ENCODE measurements at regions not wholly inside any gene's neighbourhood (a gene's known extent, or its start where the extent isn't known, plus 50 kb on each side); places are given as distances from the start of the nearest gene placed in this dataset.
A peak's percentile ranks its signal among the peaks of the same experiment; 100 is the strongest.

DNA sequence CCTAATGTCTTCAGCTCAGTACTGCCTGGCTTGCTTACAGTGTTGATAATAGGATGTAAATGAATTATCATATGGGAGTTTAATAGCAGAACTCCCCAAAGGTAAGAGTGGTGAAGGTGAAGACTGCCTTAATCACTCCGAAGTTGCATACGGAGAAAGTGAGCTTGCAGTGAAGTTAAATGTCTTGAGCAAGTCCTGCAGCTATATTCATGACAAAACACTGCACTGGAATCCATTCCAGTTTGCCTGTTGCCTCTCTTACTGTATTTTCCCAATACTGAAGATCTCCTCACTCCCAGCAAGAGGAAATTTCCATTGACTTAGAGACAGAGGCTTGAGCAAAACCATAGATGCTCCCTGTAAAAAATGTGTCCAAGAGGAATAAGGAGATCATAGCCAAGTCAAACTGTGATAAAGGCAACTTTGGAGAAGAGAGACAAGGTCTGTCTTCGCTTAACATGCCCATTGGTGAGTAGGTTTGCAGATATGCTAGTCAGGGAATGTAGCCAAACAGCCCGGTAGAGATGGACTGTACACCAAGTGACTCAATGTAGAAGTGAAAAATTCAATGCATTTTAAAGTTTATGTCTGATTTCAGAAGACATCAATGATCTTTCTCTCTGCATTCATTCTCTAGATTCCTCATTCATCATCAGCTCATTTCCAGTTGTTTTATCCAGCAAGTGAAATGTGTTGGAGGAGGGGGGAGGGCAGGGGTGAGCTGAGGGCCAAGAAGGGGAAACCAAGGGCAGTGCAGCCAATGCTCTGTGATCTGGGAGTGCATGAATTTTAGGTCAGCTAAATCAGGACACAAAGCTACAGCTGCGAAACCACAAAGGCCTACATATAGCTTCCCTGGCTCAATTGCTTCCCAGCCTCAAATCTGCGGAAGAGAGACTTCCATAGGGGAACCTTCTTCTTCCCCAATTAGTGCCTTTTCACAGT lies 667.1 kb upstream of the NR2F2 start:
- TF ChIP-seq NKX3-1 (CRISPR knock-in tag; IDR thresholded peaks at IDR 0.05) (no peak), HNF4G (IDR thresholded peaks at IDR 0.05; ENCODE audit: borderline replicate concordance, low read depth, low read length) (no peak), HNF4G (CRISPR knock-in tag; IDR thresholded peaks at IDR 0.05; ENCODE audit: borderline replicate concordance, low read depth) (no peak), ZZZ3 (CRISPR knock-in tag; IDR thresholded peaks at IDR 0.05; ENCODE audit: borderline replicate concordance) (no peak), POLR2A (IDR thresholded peaks at IDR 0.05; ENCODE audit: insufficient read depth in 1 of 2, low read depth in 2 of 2, low read length in 2 of 2) (no peak), CEBPB (IDR thresholded peaks at IDR 0.05; ENCODE audit: borderline replicate concordance, low read depth, low read length) (peak; percentile 25; the same call in 1 of the 2 replicates), NFIC (IDR thresholded peaks at IDR 0.05; ENCODE audit: low read length) (no peak), SETDB1 (CRISPR knock-in tag; IDR thresholded peaks at IDR 0.05; ENCODE audit: borderline replicate concordance) (no peak), ZNF724P (CRISPR knock-in tag; IDR thresholded peaks at IDR 0.05; ENCODE audit: borderline replicate concordance) (no peak)
- TF ChIP-seq, protein P1, sequence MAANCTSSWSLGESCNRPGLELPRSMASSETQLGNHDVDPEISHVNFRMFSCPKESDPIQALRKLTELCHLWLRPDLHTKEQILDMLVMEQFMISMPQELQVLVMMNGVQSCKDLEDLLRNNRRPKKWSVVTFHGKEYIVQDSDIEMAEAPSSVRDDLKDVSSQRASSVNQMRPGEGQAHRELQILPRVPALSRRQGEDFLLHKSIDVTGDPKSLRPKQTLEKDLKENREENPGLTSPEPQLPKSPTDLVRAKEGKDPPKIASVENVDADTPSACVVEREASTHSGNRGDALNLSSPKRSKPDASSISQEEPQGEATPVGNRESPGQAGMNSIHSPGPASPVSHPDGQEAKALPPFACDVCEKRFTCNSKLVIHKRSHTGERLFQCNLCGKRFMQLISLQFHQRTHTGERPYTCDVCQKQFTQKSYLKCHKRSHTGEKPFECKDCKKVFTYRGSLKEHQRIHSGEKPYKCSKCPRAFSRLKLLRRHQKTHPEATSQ (CRISPR knock-in tag; IDR thresholded peaks at IDR 0.05; ENCODE audit: borderline replicate concordance), result no peak
- TF ChIP-seq, protein P2, sequence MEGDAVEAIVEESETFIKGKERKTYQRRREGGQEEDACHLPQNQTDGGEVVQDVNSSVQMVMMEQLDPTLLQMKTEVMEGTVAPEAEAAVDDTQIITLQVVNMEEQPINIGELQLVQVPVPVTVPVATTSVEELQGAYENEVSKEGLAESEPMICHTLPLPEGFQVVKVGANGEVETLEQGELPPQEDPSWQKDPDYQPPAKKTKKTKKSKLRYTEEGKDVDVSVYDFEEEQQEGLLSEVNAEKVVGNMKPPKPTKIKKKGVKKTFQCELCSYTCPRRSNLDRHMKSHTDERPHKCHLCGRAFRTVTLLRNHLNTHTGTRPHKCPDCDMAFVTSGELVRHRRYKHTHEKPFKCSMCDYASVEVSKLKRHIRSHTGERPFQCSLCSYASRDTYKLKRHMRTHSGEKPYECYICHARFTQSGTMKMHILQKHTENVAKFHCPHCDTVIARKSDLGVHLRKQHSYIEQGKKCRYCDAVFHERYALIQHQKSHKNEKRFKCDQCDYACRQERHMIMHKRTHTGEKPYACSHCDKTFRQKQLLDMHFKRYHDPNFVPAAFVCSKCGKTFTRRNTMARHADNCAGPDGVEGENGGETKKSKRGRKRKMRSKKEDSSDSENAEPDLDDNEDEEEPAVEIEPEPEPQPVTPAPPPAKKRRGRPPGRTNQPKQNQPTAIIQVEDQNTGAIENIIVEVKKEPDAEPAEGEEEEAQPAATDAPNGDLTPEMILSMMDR (CRISPR knock-in tag; IDR thresholded peaks at IDR 0.05), result no peak
- TF ChIP-seq, protein P3, sequence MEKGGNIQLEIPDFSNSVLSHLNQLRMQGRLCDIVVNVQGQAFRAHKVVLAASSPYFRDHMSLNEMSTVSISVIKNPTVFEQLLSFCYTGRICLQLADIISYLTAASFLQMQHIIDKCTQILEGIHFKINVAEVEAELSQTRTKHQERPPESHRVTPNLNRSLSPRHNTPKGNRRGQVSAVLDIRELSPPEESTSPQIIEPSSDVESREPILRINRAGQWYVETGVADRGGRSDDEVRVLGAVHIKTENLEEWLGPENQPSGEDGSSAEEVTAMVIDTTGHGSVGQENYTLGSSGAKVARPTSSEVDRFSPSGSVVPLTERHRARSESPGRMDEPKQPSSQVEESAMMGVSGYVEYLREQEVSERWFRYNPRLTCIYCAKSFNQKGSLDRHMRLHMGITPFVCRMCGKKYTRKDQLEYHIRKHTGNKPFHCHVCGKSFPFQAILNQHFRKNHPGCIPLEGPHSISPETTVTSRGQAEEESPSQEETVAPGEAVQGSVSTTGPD (CRISPR knock-in tag; IDR thresholded peaks at IDR 0.05), result no peak
- TF ChIP-seq, protein P4, sequence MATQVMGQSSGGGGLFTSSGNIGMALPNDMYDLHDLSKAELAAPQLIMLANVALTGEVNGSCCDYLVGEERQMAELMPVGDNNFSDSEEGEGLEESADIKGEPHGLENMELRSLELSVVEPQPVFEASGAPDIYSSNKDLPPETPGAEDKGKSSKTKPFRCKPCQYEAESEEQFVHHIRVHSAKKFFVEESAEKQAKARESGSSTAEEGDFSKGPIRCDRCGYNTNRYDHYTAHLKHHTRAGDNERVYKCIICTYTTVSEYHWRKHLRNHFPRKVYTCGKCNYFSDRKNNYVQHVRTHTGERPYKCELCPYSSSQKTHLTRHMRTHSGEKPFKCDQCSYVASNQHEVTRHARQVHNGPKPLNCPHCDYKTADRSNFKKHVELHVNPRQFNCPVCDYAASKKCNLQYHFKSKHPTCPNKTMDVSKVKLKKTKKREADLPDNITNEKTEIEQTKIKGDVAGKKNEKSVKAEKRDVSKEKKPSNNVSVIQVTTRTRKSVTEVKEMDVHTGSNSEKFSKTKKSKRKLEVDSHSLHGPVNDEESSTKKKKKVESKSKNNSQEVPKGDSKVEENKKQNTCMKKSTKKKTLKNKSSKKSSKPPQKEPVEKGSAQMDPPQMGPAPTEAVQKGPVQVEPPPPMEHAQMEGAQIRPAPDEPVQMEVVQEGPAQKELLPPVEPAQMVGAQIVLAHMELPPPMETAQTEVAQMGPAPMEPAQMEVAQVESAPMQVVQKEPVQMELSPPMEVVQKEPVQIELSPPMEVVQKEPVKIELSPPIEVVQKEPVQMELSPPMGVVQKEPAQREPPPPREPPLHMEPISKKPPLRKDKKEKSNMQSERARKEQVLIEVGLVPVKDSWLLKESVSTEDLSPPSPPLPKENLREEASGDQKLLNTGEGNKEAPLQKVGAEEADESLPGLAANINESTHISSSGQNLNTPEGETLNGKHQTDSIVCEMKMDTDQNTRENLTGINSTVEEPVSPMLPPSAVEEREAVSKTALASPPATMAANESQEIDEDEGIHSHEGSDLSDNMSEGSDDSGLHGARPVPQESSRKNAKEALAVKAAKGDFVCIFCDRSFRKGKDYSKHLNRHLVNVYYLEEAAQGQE (IDR thresholded peaks at IDR 0.05; ENCODE audit: borderline replicate concordance in 1 of 2, low read depth in 1 of 2, low read length in 2 of 2), result no peak
- TF ChIP-seq, protein P5, sequence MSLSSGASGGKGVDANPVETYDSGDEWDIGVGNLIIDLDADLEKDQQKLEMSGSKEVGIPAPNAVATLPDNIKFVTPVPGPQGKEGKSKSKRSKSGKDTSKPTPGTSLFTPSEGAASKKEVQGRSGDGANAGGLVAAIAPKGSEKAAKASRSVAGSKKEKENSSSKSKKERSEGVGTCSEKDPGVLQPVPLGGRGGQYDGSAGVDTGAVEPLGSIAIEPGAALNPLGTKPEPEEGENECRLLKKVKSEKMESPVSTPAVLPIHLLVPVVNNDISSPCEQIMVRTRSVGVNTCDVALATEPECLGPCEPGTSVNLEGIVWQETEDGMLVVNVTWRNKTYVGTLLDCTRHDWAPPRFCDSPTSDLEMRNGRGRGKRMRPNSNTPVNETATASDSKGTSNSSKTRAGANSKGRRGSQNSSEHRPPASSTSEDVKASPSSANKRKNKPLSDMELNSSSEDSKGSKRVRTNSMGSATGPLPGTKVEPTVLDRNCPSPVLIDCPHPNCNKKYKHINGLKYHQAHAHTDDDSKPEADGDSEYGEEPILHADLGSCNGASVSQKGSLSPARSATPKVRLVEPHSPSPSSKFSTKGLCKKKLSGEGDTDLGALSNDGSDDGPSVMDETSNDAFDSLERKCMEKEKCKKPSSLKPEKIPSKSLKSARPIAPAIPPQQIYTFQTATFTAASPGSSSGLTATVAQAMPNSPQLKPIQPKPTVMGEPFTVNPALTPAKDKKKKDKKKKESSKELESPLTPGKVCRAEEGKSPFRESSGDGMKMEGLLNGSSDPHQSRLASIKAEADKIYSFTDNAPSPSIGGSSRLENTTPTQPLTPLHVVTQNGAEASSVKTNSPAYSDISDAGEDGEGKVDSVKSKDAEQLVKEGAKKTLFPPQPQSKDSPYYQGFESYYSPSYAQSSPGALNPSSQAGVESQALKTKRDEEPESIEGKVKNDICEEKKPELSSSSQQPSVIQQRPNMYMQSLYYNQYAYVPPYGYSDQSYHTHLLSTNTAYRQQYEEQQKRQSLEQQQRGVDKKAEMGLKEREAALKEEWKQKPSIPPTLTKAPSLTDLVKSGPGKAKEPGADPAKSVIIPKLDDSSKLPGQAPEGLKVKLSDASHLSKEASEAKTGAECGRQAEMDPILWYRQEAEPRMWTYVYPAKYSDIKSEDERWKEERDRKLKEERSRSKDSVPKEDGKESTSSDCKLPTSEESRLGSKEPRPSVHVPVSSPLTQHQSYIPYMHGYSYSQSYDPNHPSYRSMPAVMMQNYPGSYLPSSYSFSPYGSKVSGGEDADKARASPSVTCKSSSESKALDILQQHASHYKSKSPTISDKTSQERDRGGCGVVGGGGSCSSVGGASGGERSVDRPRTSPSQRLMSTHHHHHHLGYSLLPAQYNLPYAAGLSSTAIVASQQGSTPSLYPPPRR (CRISPR knock-in tag; IDR thresholded peaks at IDR 0.05; ENCODE audit: borderline replicate concordance), result no peak
